ENCODE measurements at regions not wholly inside any gene's neighbourhood (a gene's known extent, or its start where the extent isn't known, plus 50 kb on each side); places are given as distances from the start of the nearest gene placed in this dataset.

DNA sequence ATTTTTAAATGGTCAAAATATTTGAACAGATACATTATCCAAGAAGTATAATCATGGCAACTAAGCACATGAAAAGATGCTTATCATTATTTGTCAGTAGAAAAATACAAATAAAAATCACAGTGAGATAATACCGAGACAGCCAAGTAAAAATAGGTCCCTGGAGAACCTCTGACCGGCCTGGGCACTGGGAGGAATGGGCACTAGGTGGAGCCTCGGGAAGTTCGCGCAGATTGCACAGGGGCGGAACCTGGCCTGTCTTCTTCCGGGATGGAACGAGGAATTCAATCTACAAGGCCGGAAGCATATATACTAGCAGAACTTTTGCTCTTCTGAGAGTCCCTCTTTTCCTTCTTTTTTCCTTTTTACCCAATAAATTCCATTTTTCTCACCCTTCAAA lies 148.5 kb upstream of the CHRM3 start:
- Histone ChIP-seq H3K4me3 (ENCODE audit: low read depth, low read length) (no peak overlapping the region), H3K9me3 (ENCODE audit: control insufficient read depth, insufficient read depth, low read depth, low read length) (no peaks in the 10 kb centered on the region), H3K27ac (ENCODE audit: extremely low read depth, low read depth, low read length) (no peak overlapping the region), H3K36me3 (ENCODE audit: control insufficient read depth in 2 of 2, insufficient read depth in 1 of 2, low read length in 2 of 2) (no peaks in the 10 kb centered on the region), H3K4me1 (ENCODE audit: control insufficient read depth, insufficient read depth, low read length) (no peaks in the 10 kb centered on the region)
- ChIA-PET CTCF (interaction anchor here (0.7 to 0.8 kb wide), 2 partner anchors 37 to 635 kb away, joined by 3 to 4 read pairs; no protein-coding TSS in a partner anchor), POLR2A (no interaction called here)
- TF ChIP-seq ZNF146 (tag by site-specific recombination; IDR thresholded peaks at IDR 0.05) (no peak), ZNF221 (tag by site-specific recombination; IDR thresholded peaks at IDR 0.05; ENCODE audit: borderline replicate concordance) (no peak), ZFHX2 (tag by site-specific recombination; conservative IDR thresholded peaks at IDR 0.05) (no peak), ZNF529 (tag by site-specific recombination; IDR thresholded peaks at IDR 0.05; ENCODE audit: insufficient replicate concordance) (no peak), ZEB2 (tag by site-specific recombination; IDR thresholded peaks at IDR 0.05) (no peak), ZNF677 (tag by site-specific recombination; IDR thresholded peaks at IDR 0.05) (no peak), ZNF596 (tag by site-specific recombination; IDR thresholded peaks at IDR 0.05) (no peak), ZNF830 (tag by site-specific recombination; IDR thresholded peaks at IDR 0.05; ENCODE audit: low read depth) (no peak), ZNF776 (tag by site-specific recombination; IDR thresholded peaks at IDR 0.05; ENCODE audit: borderline replicate concordance) (no peak), ZNF223 (tag by site-specific recombination; IDR thresholded peaks at IDR 0.05) (no peak), KLF7 (tag by site-specific recombination; IDR thresholded peaks at IDR 0.05; ENCODE audit: borderline replicate concordance) (no peak), ZNF239 (tag by site-specific recombination; IDR thresholded peaks at IDR 0.05) (no peak), ATF2 (tag by site-specific recombination; IDR thresholded peaks at IDR 0.05; ENCODE audit: low read depth) (no peak), ZNF555 (tag by site-specific recombination; conservative IDR thresholded peaks at IDR 0.05) (no peak), ZNF664 (tag by site-specific recombination; IDR thresholded peaks at IDR 0.05) (no peak), ZBTB49 (tag by site-specific recombination; IDR thresholded peaks at IDR 0.05; ENCODE audit: low read depth) (no peak), TCF7L2 (IDR thresholded peaks at IDR 0.05; ENCODE audit: borderline replicate concordance, low read depth, low read length) (no peak), ZBTB7A (tag by site-specific recombination; IDR thresholded peaks at IDR 0.05; ENCODE audit: low read depth) (no peak)
- TF ChIP-seq, protein P1, sequence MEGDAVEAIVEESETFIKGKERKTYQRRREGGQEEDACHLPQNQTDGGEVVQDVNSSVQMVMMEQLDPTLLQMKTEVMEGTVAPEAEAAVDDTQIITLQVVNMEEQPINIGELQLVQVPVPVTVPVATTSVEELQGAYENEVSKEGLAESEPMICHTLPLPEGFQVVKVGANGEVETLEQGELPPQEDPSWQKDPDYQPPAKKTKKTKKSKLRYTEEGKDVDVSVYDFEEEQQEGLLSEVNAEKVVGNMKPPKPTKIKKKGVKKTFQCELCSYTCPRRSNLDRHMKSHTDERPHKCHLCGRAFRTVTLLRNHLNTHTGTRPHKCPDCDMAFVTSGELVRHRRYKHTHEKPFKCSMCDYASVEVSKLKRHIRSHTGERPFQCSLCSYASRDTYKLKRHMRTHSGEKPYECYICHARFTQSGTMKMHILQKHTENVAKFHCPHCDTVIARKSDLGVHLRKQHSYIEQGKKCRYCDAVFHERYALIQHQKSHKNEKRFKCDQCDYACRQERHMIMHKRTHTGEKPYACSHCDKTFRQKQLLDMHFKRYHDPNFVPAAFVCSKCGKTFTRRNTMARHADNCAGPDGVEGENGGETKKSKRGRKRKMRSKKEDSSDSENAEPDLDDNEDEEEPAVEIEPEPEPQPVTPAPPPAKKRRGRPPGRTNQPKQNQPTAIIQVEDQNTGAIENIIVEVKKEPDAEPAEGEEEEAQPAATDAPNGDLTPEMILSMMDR (tag by site-specific recombination; IDR thresholded peaks at IDR 0.05) = no peak
- TF ChIP-seq, protein P2, sequence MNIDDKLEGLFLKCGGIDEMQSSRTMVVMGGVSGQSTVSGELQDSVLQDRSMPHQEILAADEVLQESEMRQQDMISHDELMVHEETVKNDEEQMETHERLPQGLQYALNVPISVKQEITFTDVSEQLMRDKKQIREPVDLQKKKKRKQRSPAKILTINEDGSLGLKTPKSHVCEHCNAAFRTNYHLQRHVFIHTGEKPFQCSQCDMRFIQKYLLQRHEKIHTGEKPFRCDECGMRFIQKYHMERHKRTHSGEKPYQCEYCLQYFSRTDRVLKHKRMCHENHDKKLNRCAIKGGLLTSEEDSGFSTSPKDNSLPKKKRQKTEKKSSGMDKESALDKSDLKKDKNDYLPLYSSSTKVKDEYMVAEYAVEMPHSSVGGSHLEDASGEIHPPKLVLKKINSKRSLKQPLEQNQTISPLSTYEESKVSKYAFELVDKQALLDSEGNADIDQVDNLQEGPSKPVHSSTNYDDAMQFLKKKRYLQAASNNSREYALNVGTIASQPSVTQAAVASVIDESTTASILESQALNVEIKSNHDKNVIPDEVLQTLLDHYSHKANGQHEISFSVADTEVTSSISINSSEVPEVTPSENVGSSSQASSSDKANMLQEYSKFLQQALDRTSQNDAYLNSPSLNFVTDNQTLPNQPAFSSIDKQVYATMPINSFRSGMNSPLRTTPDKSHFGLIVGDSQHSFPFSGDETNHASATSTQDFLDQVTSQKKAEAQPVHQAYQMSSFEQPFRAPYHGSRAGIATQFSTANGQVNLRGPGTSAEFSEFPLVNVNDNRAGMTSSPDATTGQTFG (tag by site-specific recombination; IDR thresholded peaks at IDR 0.05; ENCODE audit: borderline replicate concordance) = no peak
